T-helper 1 cell treated with Interleukin-12 subunit alpha and Interleukin-12 subunit beta and Interleukin-4 antibody, amounts not matched to agents 30 ng/mL and 1 ng/mL, for 36 hours (primary cell): ENCODE measurements at regions not wholly inside any gene's neighbourhood (a gene's known extent, or its start where the extent isn't known, plus 50 kb on each side); places are given as distances from the start of the nearest gene placed in this dataset.

Experiments
- intact Hi-C: fragments of 100-400 bp; cut with micrococcal nuclease; formaldehyde crosslinking; loops from one replicate; pipeline ENCODE4 v1.15.1; 2024

DNA sequence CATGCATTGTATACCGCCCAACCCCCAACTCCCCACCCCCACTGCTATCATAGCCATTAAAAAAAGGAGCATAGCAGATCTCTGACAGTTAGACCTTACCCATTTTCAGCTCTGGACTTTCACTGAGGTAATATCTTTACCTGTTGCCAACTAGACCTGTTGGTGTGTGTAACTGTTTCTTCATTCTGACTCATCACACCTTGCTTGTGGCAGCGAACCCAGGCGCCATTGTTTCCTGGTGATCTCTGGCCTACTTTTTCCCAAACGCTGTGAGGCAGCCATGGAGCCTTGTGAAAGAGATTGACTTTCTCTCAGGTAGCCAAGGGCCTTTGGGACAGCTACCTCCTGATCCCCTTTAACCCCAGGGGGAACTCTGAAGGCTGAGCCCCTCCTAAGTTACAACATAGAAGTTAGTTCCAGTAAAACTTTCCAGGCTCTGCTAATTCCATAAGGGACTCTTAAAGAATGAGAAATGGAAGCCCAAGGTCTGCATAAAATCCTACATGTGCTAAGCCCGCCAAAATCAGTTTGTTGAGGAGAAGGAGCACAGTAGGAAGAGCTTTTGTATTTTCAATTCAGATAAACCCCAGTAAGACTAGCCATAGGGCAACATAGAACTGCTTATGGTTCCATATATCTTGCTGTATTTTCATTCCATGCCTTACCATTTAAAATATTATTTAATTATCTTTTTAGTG, 196.1 kb upstream of the CAMK1G start:
- intact Hi-C loops = no loop called here

DNA sequence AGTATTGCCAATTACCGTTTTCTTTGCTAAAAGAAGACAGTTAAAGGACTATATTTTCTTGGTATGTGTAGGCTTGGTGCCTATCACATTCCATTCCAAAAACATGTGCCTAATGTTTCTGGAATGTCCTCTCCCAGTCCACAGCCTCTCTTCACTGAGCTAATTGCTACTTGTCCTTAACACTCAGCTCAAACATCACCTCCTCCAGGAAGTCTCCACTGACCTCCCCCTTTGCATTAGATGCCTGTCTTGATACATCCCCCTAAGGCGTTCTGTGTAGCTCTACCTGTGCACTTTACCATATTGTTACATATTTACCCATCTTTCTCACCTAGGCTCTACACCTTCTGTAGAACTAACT, 195.6 kb upstream of the CAMK1G start:
- intact Hi-C loops = no loop called here

GRCh38 chr1:209388358-209388757, 195.2 kb upstream of the CAMK1G start:
- intact Hi-C loops = no loop called here

- intact Hi-C loops = no loop called here
Observed at GRCh38 chr1:209389258-209389657, 194.3 kb upstream of the CAMK1G start.

GRCh38 chr1:209389975-209390374, 193.5 kb upstream of the CAMK1G start:
- intact Hi-C loops = no loop called here

- intact Hi-C loops = no loop called here
Observed at GRCh38 chr1:209390764-209391163, 192.8 kb upstream of the CAMK1G start.

DNA sequence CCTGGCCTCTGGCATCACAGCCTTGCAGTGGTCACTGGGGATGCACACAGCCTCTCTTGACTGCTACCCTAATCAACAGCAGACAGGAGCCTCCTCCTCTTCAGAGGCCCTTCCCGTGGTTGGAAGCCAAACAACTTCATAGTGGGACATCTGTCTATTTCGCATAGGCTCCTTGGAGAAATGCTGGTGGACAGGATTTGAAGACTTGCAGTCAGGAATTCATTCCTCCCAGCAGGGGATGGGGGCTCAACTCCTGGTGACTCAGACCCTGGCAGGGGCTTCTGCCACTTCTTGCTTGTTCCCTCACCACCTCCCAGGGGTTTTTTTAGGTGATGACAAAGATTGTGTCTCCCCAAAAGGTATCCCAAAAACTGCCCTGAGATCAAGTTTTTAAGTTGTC, 191.7 kb upstream of the CAMK1G start:
- intact Hi-C loops = no loop called here

- intact Hi-C loops = no loop called here
Observed at GRCh38 chr1:209395169-209395568, 188.3 kb upstream of the CAMK1G start.

DNA sequence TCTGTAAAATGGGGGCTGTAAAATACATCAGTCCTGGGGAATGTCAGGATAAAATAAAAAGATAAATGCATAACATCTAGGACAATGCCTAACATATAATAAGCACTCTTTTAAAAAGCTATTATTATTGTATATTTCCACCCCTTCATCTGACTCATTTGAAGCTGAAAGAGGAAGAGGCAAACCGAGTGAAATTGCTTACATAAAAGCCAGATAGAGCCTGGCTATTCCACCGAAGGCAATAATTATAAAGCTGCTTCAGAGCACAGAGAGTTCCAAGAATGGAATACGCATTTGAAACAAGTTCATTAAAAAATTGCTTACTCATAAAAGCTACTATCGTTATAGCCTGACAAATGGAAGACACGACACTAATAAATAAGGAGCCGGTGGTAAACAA, 186.1 kb upstream of the CAMK1G start:
- intact Hi-C loops = no loop called here

GRCh38 chr1:209397910-209398309, 185.6 kb upstream of the CAMK1G start:
- intact Hi-C loops = no loop called here

GRCh38 chr1:209398313-209398991, 185.1 kb upstream of the CAMK1G start:
- intact Hi-C loops = no loop called here

DNA sequence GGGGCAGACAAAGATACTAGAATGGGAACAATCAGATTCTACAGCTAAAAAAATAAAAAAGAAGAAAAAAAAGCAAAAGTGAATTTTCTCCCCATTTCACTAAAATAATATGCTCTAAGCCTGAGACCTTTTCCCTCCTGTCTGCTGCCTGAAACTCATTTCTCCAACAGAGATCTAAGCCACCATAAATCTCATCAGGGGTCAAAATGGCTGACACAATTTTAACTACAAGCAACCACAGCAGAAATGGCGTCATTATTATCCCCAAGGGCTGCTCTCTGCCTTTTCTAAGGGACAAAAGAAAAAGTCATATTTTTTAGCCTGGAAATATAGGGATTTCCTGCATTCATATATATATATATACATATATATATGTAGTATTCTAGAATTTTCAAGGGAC, 183.7 kb upstream of the CAMK1G start:
- intact Hi-C loops = no loop called here

GRCh38 chr1:209400351-209401220, 182.9 kb upstream of the CAMK1G start:
- intact Hi-C loops = no loop called here

DNA sequence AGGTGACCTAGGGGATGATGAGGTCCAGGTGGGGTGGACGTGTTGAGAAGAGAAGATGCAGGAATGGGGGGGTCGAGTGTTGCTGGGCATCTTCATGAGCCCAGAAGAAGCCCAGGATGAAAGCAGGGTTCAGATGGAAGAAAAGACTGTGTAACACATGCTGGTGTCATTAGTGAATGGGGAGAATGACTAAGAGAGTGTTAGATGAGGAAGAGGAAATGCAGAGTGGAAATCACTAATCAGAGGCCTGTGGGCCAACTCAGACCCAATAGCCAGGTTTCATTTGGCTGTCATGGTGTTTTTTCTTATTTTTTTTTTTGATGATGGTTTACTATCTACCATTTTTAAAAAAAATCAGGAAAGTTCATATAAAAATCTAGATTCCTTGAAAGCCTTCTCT, 180.8 kb upstream of the CAMK1G start:
- intact Hi-C loops = no loop called here

- intact Hi-C loops = no loop called here
Observed at GRCh38 chr1:209403921-209404320, 179.6 kb upstream of the CAMK1G start.

DNA sequence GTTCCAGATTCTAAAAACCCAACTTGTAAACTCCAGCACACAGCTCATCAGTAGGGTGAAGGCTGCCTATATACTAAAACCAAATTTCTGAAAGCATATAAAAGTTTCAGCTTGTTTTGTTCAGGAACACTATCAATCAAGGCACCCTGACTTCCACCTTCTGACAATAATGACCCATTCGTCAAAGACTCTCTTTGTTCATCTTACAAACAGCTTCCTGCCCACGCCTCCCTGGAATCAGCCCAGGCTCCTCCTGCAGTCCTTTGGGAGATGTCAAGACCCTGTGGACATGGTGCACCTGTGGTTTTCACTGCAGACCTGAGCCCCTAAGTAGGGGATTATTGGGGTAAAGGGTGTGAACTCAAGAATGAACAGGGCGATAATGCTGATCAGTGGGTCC, 178.9 kb upstream of the CAMK1G start:
- intact Hi-C loops = no loop called here

DNA sequence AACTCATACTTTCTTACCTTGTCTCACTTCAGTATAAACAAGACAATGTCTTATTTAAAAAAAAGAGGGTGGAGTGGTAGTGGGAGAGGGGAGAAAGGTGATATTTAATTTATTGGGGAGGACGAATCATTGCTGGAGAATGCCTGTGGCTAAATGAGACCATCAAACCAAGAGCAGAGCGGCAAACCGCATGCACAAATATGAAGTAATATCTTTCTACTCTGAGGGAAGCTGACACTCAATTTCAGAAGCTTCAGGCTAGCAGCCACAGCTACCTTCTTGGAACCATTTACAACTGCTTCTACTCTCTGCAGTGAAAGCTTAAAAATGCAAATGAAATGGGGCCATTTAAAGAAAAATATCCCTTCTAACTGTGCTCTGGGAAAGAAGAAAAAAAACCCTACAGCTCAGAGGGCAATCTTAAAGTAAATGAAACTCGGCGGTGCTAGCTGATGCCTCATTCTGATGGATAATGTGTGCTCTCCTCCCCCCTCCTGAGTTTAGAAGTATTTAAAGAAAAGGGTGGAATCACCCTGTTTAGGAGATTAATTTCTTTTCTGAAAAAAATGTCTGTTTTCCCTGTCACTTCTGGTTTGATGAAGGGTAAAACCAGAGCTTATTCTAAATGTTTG, 178.2 kb upstream of the CAMK1G start:
- intact Hi-C loops = no loop called here

DNA sequence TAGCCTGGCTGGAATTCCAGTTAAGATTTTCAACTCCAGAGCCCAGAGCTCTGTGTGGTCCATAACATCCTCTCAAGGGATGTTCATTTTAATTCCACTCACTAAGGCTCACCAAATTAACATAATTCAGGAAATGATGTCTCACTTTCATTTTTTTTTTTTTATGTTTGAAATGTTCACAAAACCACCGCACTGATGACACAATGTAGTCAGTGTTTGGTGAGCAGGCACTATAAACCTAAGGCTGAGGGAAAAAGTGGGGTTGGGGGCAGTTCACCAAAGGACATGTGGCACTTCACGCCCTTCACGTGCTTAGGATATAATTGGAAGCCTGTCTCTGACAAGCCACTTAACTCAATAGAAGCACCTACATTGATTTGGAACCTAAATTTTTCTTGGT, 177.3 kb upstream of the CAMK1G start:
- intact Hi-C loops = no loop called here

DNA sequence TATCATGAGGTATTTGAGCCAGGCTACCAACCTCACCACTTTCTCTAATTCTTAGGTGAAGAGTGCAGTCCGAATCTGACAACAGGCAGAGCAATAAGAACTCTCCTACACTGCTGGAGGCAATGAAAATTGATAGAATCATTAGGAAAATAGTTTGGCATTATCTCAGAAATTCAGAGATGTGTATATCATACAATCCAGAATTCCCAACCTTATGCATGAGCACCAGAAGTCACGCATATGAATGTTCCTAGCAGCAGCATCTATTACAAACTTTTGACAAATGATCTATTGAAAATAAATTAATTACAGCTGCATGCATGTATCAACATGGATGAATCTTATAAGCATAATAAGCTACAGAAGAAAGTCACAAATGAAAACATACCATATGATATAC, 176.9 kb upstream of the CAMK1G start:
- intact Hi-C loops = no loop called here

GRCh38 chr1:209409780-209410179, 173.7 kb upstream of the CAMK1G start:
- intact Hi-C loops = no loop called here

DNA sequence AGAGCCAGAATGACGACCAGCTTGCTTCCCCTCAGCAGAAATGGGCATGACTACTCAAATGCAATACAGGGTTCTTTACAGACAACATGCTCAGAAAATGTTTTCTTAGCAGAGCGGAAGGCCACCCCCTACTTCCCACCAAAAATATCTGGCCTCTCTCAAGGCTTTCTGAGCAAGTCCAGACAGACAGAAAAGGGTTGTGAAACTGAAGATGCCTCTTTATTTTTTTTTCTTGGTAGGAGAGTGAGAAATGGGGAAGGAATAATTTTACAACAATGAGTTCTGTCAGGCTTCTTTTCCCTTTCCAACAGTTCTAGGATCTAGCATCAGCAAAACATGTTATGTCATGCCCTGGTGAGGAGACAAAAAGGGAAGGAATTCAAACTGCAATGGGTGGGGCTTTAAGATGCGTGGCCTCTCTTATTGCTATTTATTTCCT, 172.0 kb upstream of the CAMK1G start:
- intact Hi-C loops = no loop called here

- intact Hi-C loops = no loop called here
Observed at GRCh38 chr1:209412036-209412435, 171.5 kb upstream of the CAMK1G start.
